ENCODE measurements at regions not wholly inside any gene's neighbourhood (a gene's known extent, or its start where the extent isn't known, plus 50 kb on each side); places are given as distances from the start of the nearest gene placed in this dataset.

GRCh38 chr9:28270156-28270555, 696.9 kb upstream of the C9orf72 start:
- intact Hi-C loops (cut with DNase I) = loop anchor here in 1 of 10 donors (10.0 kb wide), 2 partner anchors 55 to 65 kb away; no protein-coding TSS in a partner anchor
- H3K27ac ChIP-seq = no peak overlapping the region
- H3K9me3 ChIP-seq = peaks cover 0 to 5% (median 0%) of the 10 kb centered on the region in 12 donors
- no peak for TF ChIP-seq POLR2A (IDR thresholded peaks at IDR 0.05)
- no peak for TF ChIP-seq CTCF (IDR thresholded peaks at IDR 0.05)
- H3K27me3 ChIP-seq = no peaks in the 10 kb centered on the region
- WGBS, 4 donors = 74 to 81% (median 75%) methylated on average over 4 of the region's 4 CpGs
- ATAC-seq = no peak
- H3K4me1 ChIP-seq = no peaks in the 10 kb centered on the region
- no peak for DNase-seq
- H3K4me3 ChIP-seq = no peak overlapping the region
- no peaks in the 10 kb centered on the region for H3K36me3 ChIP-seq

- Histone ChIP-seq H3K27ac (no peak overlapping the region), H3K9me3 (peaks cover 0 to 5% (median 0%) of the 10 kb centered on the region in 12 donors), H3K4me3 (no peak overlapping the region), H3K4me1 (no peaks in the 10 kb centered on the region), H3K36me3 (no peaks in the 10 kb centered on the region), H3K27me3 (no peaks in the 10 kb centered on the region)
- no peak for DNase-seq
- no peak for TF ChIP-seq CTCF (IDR thresholded peaks at IDR 0.05)
- TF ChIP-seq POLR2A (IDR thresholded peaks at IDR 0.05) = no peak
- intact Hi-C loops (cut with DNase I) = loop anchor here in 1 of 10 donors (10.0 kb wide), 2 partner anchors 57 to 63 kb away; no protein-coding TSS in a partner anchor
- no peak for ATAC-seq
- WGBS, 4 donors = 54 to 70% (median 62%) methylated on average over 4 of the region's 4 CpGs
Observed at GRCh38 chr9:28272127-28272526, 698.8 kb upstream of the C9orf72 start.

DNA sequence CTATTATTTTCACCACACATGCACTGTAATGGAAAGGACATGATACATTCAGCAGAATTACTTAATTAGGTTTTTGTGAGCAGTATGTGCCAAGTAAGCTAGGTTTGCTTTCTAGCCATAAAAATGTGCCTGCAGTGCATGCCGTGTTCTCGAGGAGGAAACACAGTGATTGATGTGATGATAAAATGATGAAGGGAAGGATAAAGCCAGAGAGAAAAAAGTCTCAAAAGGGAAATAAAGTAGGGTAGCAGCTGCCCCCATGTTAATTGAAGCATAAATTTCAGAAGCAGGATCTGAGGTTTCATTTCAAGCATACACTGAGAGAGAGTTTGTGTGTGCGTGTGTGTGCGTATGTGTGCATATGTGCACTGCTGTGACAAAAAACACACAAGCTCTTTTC, 714.2 kb upstream of the C9orf72 start:
- Histone ChIP-seq H3K27me3 (no peaks in the 10 kb centered on the region), H3K4me3 (no peak overlapping the region), H3K36me3 (no peaks in the 10 kb centered on the region), H3K9me3 (no peaks in the 10 kb centered on the region), H3K27ac (no peak overlapping the region), H3K4me1 (no peaks in the 10 kb centered on the region)
- 66 to 71% (median 68%) methylated on average over 4 of the region's 4 CpGs for WGBS, 4 donors
- DNase-seq = no peak
- no peak for TF ChIP-seq CTCF (IDR thresholded peaks at IDR 0.05)
- no peak for TF ChIP-seq POLR2A (IDR thresholded peaks at IDR 0.05)
- intact Hi-C loops (cut with DNase I) = no loop called here
- no peak for ATAC-seq

DNA sequence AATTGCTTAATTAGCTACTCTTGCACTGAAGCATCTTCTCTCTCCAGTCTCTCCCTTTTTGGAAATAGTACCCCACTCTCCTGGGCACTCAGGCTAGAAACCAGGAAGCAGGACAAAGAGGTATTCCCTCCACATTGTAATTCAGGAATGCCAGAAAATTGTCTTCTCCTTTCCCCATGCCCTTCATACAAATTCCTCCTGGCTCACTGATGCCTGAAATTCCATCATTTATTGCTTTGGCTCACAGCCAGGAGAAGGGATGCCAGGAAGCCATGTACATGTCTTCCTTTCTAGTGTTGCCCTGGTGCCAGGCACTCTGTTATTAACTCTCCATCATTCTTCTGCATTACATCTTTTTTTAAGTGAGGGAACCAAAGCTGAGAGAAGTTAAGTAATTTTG, 716.5 kb upstream of the C9orf72 start:
- no peak for TF ChIP-seq POLR2A (IDR thresholded peaks at IDR 0.05)
- TF ChIP-seq CTCF (IDR thresholded peaks at IDR 0.05) = no peak
- DNase-seq (no peak), ATAC-seq (no peak)
- Histone ChIP-seq H3K4me3 (no peak overlapping the region), H3K27me3 (no peaks in the 10 kb centered on the region), H3K36me3 (no peaks in the 10 kb centered on the region), H3K27ac (no peak overlapping the region), H3K9me3 (no peaks in the 10 kb centered on the region), H3K4me1 (no peaks in the 10 kb centered on the region)
- intact Hi-C loops (cut with DNase I) = no loop called here
